Neuron (in vitro differentiated cells): ENCODE measurements at regions not wholly inside any gene's neighbourhood (a gene's known extent, or its start where the extent isn't known, plus 50 kb on each side); places are given as distances from the start of the nearest gene placed in this dataset.

ENCODE experiments used
- H2AFZ ChIP-seq: one replicate; pipeline ENCODE4 v1.6.1; 2013; ENCODE audit warnings: low read depth, mild to moderate bottlenecking, inconsistent platforms, low read length, moderate library complexity
- H3K27me3 ChIP-seq: one replicate; pipeline ENCODE4 v1.6.1; 2013; ENCODE audit warnings: low read length; ENCODE audit not compliant: insufficient read depth
- H3K36me3 ChIP-seq: one replicate; pipeline ENCODE4 v1.6.1; 2013; ENCODE audit warnings: low read length; ENCODE audit not compliant: insufficient read depth
- H3K4me1 ChIP-seq: one replicate; pipeline ENCODE4 v1.6.1; 2013; ENCODE audit warnings: low read length; ENCODE audit not compliant: insufficient read depth
- H3K4me3 ChIP-seq: 2 replicates; pipeline ENCODE4 v1.5.1; 2013; ENCODE audit warnings: mild to moderate bottlenecking, low read length, moderate library complexity
- H3K9me3 ChIP-seq: one replicate; pipeline ENCODE4 v1.6.1; 2013; ENCODE audit warnings: low read length

GRCh38 chr13:107475753-107476453 is 739.4 kb downstream of the LIG4 start:
- Histone ChIP-seq H3K9me3 (no peaks in the 10 kb centered on the region), H3K36me3 (no peaks in the 10 kb centered on the region), H3K27me3 (no peaks in the 10 kb centered on the region), H3K4me3 (no peak overlapping the region), H3K4me1 (no peaks in the 10 kb centered on the region), H2AFZ (no peak overlapping the region)

- no peak overlapping the region for H2AFZ ChIP-seq
- no peaks in the 10 kb centered on the region for H3K27me3 ChIP-seq
- no peaks in the 10 kb centered on the region for H3K36me3 ChIP-seq
- no peaks in the 10 kb centered on the region for H3K9me3 ChIP-seq
- H3K4me1 ChIP-seq, result no peaks in the 10 kb centered on the region
- H3K4me3 ChIP-seq, result no peak overlapping the region
These were observed 742.1 kb downstream of the LIG4 start for GRCh38 chr13:107473253-107473652.

- H3K4me1 ChIP-seq, result no peaks in the 10 kb centered on the region
- H3K4me3 ChIP-seq, result no peak overlapping the region
- no peaks in the 10 kb centered on the region for H3K27me3 ChIP-seq
- H3K36me3 ChIP-seq, result no peaks in the 10 kb centered on the region
- H3K9me3 ChIP-seq, result no peaks in the 10 kb centered on the region
- no peak overlapping the region for H2AFZ ChIP-seq
These were observed 748.8 kb downstream of the LIG4 start for GRCh38 chr13:107466326-107467099.

DNA sequence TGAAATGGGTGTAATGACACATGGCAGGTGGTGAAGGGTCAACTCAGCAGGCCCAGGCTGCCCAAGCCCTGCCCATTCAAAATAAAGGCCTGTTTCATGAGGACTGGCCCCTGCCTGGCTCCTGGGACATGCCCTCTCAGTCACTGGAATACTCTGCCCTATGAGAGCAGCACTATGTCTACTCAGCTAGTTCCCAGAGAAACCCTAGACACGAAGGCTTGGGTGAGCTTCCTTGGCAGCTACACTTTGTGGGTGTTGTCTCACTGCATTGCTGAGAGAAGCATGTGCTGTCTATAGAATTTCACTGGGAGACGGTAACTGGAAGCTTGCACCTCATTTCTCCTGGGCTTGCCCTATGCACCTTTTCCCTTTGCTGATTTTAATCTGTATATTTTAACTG is 752.8 kb downstream of the LIG4 start:
- Histone ChIP-seq H2AFZ (no peak overlapping the region), H3K4me1 (no peaks in the 10 kb centered on the region), H3K36me3 (no peaks in the 10 kb centered on the region), H3K27me3 (no peaks in the 10 kb centered on the region), H3K4me3 (no peak overlapping the region), H3K9me3 (no peaks in the 10 kb centered on the region)

DNA sequence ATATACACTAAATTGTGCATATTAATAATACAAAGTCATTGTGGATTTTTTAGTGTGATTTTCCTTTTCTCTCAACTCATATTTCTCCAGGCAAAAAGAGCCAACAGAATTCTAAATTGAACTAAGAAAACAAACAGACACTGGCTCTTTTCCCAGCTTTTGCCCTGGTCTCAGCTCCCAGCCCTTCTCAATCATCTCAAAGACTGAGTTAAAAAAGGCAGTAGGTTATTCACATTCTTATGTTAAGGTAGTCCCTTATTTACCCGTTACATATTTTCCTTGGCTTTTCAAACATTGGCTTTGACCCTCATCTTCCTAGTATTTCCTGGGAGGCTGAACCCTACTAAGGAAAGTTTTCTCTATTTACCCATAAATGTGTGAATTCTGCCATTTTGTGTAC is 753.6 kb downstream of the LIG4 start:
- Histone ChIP-seq H2AFZ (no peak overlapping the region), H3K9me3 (no peaks in the 10 kb centered on the region), H3K4me3 (no peak overlapping the region), H3K27me3 (no peaks in the 10 kb centered on the region), H3K36me3 (no peaks in the 10 kb centered on the region), H3K4me1 (no peaks in the 10 kb centered on the region)

- no peaks in the 10 kb centered on the region for H3K27me3 ChIP-seq
- no peaks in the 10 kb centered on the region for H3K36me3 ChIP-seq
- H2AFZ ChIP-seq, result no peak overlapping the region
- H3K4me3 ChIP-seq, result no peak overlapping the region
- H3K9me3 ChIP-seq, result no peaks in the 10 kb centered on the region
- no peaks in the 10 kb centered on the region for H3K4me1 ChIP-seq
These were observed 755.9 kb downstream of the LIG4 start for GRCh38 chr13:107459430-107459829.

GRCh38 chr13:107458269-107458668 is 757.1 kb downstream of the LIG4 start:
- Histone ChIP-seq H2AFZ (no peak overlapping the region), H3K4me3 (no peak overlapping the region), H3K36me3 (no peaks in the 10 kb centered on the region), H3K9me3 (peaks cover under 1% of the 10 kb centered on the region), H3K27me3 (no peaks in the 10 kb centered on the region), H3K4me1 (no peaks in the 10 kb centered on the region)

- Histone ChIP-seq H3K4me3 (no peak overlapping the region), H3K36me3 (no peaks in the 10 kb centered on the region), H3K27me3 (no peaks in the 10 kb centered on the region), H3K4me1 (no peaks in the 10 kb centered on the region), H3K9me3 (peaks cover 2% of the 10 kb centered on the region), H2AFZ (no peak overlapping the region)
These were observed 757.6 kb downstream of the LIG4 start for GRCh38 chr13:107457686-107458085.

DNA sequence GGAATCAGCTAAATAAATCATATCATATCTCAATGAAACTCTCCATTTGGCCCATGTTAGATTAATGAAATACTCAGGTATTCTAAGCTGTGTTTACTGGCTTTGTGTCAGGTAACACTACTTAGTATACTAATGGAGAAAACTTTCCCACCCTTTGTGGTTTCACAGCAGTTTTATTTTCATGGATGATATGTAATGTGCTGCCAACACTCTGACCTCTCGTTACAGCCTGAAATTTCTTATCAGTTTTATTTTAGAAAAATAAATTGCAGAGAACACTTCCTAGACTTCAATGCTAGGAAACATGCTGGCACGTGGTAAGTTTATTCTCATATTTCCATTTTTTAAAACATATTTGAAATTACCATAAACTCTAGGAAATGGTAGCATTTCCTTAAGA is 758.9 kb downstream of the LIG4 start:
- no peaks in the 10 kb centered on the region for H3K36me3 ChIP-seq
- H3K27me3 ChIP-seq, result no peaks in the 10 kb centered on the region
- H3K4me3 ChIP-seq, result no peak overlapping the region
- no peak overlapping the region for H2AFZ ChIP-seq
- peaks cover 2% of the 10 kb centered on the region for H3K9me3 ChIP-seq
- no peaks in the 10 kb centered on the region for H3K4me1 ChIP-seq

GRCh38 chr13:107452833-107453232 is 762.5 kb downstream of the LIG4 start:
- Histone ChIP-seq H3K9me3 (peaks cover 2% of the 10 kb centered on the region), H3K36me3 (no peaks in the 10 kb centered on the region), H3K4me1 (no peaks in the 10 kb centered on the region), H3K27me3 (no peaks in the 10 kb centered on the region), H3K4me3 (no peak overlapping the region), H2AFZ (no peak overlapping the region)

DNA sequence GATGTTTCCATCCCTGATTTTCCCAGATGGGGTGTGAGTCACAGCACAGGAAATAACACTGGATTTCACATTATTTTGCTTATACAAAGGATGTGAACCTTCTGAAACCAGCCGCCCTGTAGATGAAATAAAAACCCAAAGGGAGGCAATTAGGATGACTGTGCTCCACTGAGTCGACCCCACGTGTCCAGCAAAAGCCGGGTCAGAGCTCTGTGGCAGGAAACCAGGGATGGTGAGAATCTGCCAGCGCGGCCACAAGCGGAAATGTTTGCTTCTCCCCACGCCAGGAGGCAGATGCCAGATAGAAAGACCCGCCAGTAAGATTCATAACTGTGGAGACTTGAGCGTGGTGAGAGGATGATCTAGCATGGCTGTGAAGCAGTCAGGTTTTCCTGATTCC is 764.4 kb downstream of the LIG4 start:
- Histone ChIP-seq H3K36me3 (no peaks in the 10 kb centered on the region), H3K4me1 (no peaks in the 10 kb centered on the region), H3K4me3 (no peak overlapping the region), H2AFZ (no peak overlapping the region), H3K9me3 (peaks cover 2% of the 10 kb centered on the region), H3K27me3 (no peaks in the 10 kb centered on the region)

- Histone ChIP-seq H3K4me1 (no peaks in the 10 kb centered on the region), H3K27me3 (no peaks in the 10 kb centered on the region), H3K4me3 (no peak overlapping the region), H3K36me3 (no peaks in the 10 kb centered on the region), H2AFZ (no peak overlapping the region), H3K9me3 (peaks cover 2% of the 10 kb centered on the region)
These were observed 764.9 kb downstream of the LIG4 start for GRCh38 chr13:107450431-107450830.

DNA sequence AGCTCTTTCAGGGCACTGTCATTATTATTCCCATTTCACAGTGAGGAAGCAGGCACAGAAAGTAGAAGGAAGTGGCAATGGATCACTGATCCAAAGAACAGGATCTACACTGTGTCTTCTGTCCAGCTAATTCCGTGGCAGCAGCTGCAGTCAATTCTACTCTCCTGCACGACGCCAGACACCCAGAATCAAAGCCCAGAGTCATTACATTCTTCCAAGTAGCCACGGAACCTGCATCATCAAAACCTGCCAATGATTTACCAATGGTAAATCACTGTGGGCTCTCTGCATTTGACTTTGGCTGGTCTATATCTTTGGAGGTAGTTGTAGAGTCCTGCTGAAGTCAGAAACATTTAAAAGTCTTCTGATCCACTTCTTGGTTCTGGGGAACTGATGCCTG is 767.7 kb downstream of the LIG4 start:
- Histone ChIP-seq H3K4me1 (no peaks in the 10 kb centered on the region), H3K27me3 (no peaks in the 10 kb centered on the region), H2AFZ (no peak overlapping the region), H3K4me3 (no peak overlapping the region), H3K9me3 (no peaks in the 10 kb centered on the region), H3K36me3 (no peaks in the 10 kb centered on the region)
